ENCODE measurements at regions not wholly inside any gene's neighbourhood (a gene's known extent, or its start where the extent isn't known, plus 50 kb on each side); places are given as distances from the start of the nearest gene placed in this dataset.
A peak's percentile ranks its signal among the peaks of the same experiment; 100 is the strongest.
"Not testable (repeated sequence)": the region's sequence is repeated elsewhere in the genome, so short reads cannot be mapped to it uniquely, and the experiment has no call there.

- no peak for ATAC-seq
- peak in 1 of 2 donors; percentile 15 for DNase-seq
- H3K36me3 ChIP-seq (ENCODE audit: insufficient read depth in 1 of 2, low read depth in 1 of 2) = no peaks in the 10 kb centered on the region
- intact Hi-C loops (cut with DNase I) = no loop called here
- no peaks in the 10 kb centered on the region for H3K27me3 ChIP-seq (ENCODE audit: insufficient read depth in 3 of 3, low read length in 2 of 3)
- H3K27ac ChIP-seq = no peak overlapping the region
- no peak for TF ChIP-seq CTCF (IDR thresholded peaks at IDR 0.05)
- no peaks in the 10 kb centered on the region for H3K4me1 ChIP-seq
- no peaks in the 10 kb centered on the region for H3K9me3 ChIP-seq
- WGBS, 3 donors = 84 to 89% (median 84%) methylated on average over 13 of the region's 13 CpGs
- no peak overlapping the region for H3K4me3 ChIP-seq
Measured at GRCh38 chr9:129306318-129306973, 128.4 kb upstream of the IER5L start.

- no peaks in the 10 kb centered on the region for H3K36me3 ChIP-seq (ENCODE audit: insufficient read depth in 1 of 2, low read depth in 1 of 2)
- no peaks in the 10 kb centered on the region for H3K27me3 ChIP-seq (ENCODE audit: insufficient read depth in 3 of 3, low read length in 2 of 3)
- no peak for TF ChIP-seq CTCF (IDR thresholded peaks at IDR 0.05)
- no peaks in the 10 kb centered on the region for H3K9me3 ChIP-seq
- H3K27ac ChIP-seq = no peak overlapping the region
- H3K4me1 ChIP-seq = no peaks in the 10 kb centered on the region
- intact Hi-C loops (cut with DNase I) = no loop called here
- peak in 1 of 2 donors; percentile 8 for DNase-seq
- H3K4me3 ChIP-seq = no peak overlapping the region
- 71 to 76% (median 75%) methylated on average over 8 of the region's 8 CpGs for WGBS, 3 donors
- ATAC-seq = no peak
Measured at GRCh38 chr9:129305246-129305645, 127.2 kb upstream of the IER5L start.

- Histone ChIP-seq H3K4me3 (no peak overlapping the region), H3K4me1 (no peaks in the 10 kb centered on the region), H3K36me3 (ENCODE audit: insufficient read depth in 1 of 2, low read depth in 1 of 2) (no peaks in the 10 kb centered on the region), H3K9me3 (no peaks in the 10 kb centered on the region), H3K27ac (no peak overlapping the region), H3K27me3 (ENCODE audit: insufficient read depth in 3 of 3, low read length in 2 of 3) (no peaks in the 10 kb centered on the region)
- 89 to 93% (median 92%) methylated on average over 4 of the region's 4 CpGs for WGBS, 3 donors
- TF ChIP-seq CTCF (IDR thresholded peaks at IDR 0.05) = no peak
- DNase-seq = no peak
- intact Hi-C loops (cut with DNase I) = no loop called here
- ATAC-seq = no peak
Measured at GRCh38 chr9:129301941-129302340, 123.9 kb upstream of the IER5L start.

- H3K36me3 ChIP-seq (ENCODE audit: insufficient read depth in 1 of 2, low read depth in 1 of 2); ATAC-seq; intact Hi-C loops (cut with DNase I); H3K9me3 ChIP-seq; H3K4me3 ChIP-seq; DNase-seq; H3K4me1 ChIP-seq; H3K27me3 ChIP-seq (ENCODE audit: insufficient read depth in 3 of 3, low read length in 2 of 3); H3K27ac ChIP-seq: not testable (repeated sequence)
- WGBS, 3 donors = 90 to 97% (median 92%) methylated on average over 2 of the region's 3 CpGs
Measured at GRCh38 chr9:129296195-129296594, 118.1 kb upstream of the IER5L start.

- intact Hi-C loops (cut with DNase I) = no loop called here
- no peak overlapping the region for H3K27ac ChIP-seq
- DNase-seq = peak in 1 of 2 donors; percentile 30
Measured at GRCh38 chr9:129291041-129291501, 113.0 kb upstream of the IER5L start.

More at GRCh38 chr9:129291041-129291501, 113.0 kb upstream of the IER5L start:
- ATAC-seq = no peak
- H3K27me3 ChIP-seq (ENCODE audit: insufficient read depth in 3 of 3, low read length in 2 of 3) = no peaks in the 10 kb centered on the region
- no peaks in the 10 kb centered on the region for H3K9me3 ChIP-seq
- TF ChIP-seq CTCF (IDR thresholded peaks at IDR 0.05) = no peak
- WGBS, 3 donors = 67 to 78% (median 73%) methylated on average over 11 of the region's 11 CpGs
- H3K4me3 ChIP-seq = no peak overlapping the region
- no peaks in the 10 kb centered on the region for H3K4me1 ChIP-seq
- no peaks in the 10 kb centered on the region for H3K36me3 ChIP-seq (ENCODE audit: insufficient read depth in 1 of 2, low read depth in 1 of 2)

Measured in psoas muscle (tissue), 7 donors.